HEK293 (cell line): ENCODE measurements at regions not wholly inside any gene's neighbourhood (a gene's known extent, or its start where the extent isn't known, plus 50 kb on each side); places are given as distances from the start of the nearest gene placed in this dataset.

Experiments
- CTCF ChIA-PET: fragments of 350-600 bp; formaldehyde crosslinking; extraction: SDS; loops from one replicate; lab custom pipeline; 2021; ENCODE audit warnings: antibody characterized with exemption; lab: Yijun Ruan, JAX
- POLR2A ChIA-PET: fragments of 300-600 bp; formaldehyde crosslinking; extraction: SDS; loops from one replicate; lab custom pipeline; 2020; ENCODE audit warnings: antibody characterized with exemption, inconsistent platforms; lab: Yijun Ruan, JAX
- H3K27ac ChIP-seq: fragments of 200-500 bp; sonication (Bioruptor generic); 2 replicates; pipeline ENCODE4 v1.5.1; 2014; ENCODE audit warnings: low read depth, low read length, control low read depth, inconsistent platforms; ENCODE audit errors: extremely low read depth
- H3K36me3 ChIP-seq, 2 experiments: fragments of 200-500 bp in 1 of 2; sonication (Bioruptor generic) in 1 of 2; 1 replicate in 1 of 2; 2 replicates in 1 of 2; pipeline ENCODE4 v1.5.1; 2014 to 2017; ENCODE audit warnings: inconsistent platforms in 2 of 2, low read length in 2 of 2; ENCODE audit not compliant: control insufficient read depth in 2 of 2, insufficient read depth in 1 of 2
- H3K4me1 ChIP-seq: fragments of 200-500 bp; sonication (Bioruptor generic); 2 replicates; pipeline ENCODE4 v1.5.1; 2014; ENCODE audit warnings: mild to moderate bottlenecking, low read length, inconsistent platforms; ENCODE audit not compliant: control insufficient read depth, insufficient read depth
- H3K4me3 ChIP-seq: 2 replicates; pipeline ENCODE4 v1.5.1; 2011; ENCODE audit warnings: low read depth, mild to moderate bottlenecking, control low read depth, low read length, moderate library complexity
- H3K9me3 ChIP-seq: fragments of 200-500 bp; sonication (Bioruptor generic); 2 replicates; pipeline ENCODE4 v1.5.1; 2014; ENCODE audit warnings: low read depth, low read length, inconsistent platforms; ENCODE audit not compliant: control insufficient read depth, insufficient read depth
- ZBTB21 ChIP-seq: fragments of 450-650 bp; formaldehyde crosslinking; IDR thresholded peaks from 2 replicates; pipeline ENCODE4 v1.5.1; 2017; ENCODE audit warnings: missing biosample characterization, missing genetic modification characterization
- ZBTB7A ChIP-seq: fragments of 450-650 bp; formaldehyde crosslinking; IDR thresholded peaks from 2 replicates; pipeline ENCODE4 v1.5.1; 2016; ENCODE audit warnings: low read depth, missing biosample characterization, missing genetic modification characterization
- ZIC2 ChIP-seq: fragments of 450-650 bp; formaldehyde crosslinking; IDR thresholded peaks from 2 replicates; pipeline ENCODE4 v1.5.1; 2016; ENCODE audit warnings: missing biosample characterization, missing genetic modification characterization
- ZNF146 ChIP-seq: fragments of 450-650 bp; formaldehyde crosslinking; IDR thresholded peaks from 2 replicates; pipeline ENCODE4 v1.5.1; 2016; ENCODE audit warnings: missing biosample characterization, missing genetic modification characterization
- ZNF174 ChIP-seq: fragments of 450-650 bp; formaldehyde crosslinking; IDR thresholded peaks from 2 replicates; pipeline ENCODE4 v1.5.0; 2017; ENCODE audit warnings: missing biosample characterization, mild to moderate bottlenecking, missing genetic modification characterization
- ZNF239 ChIP-seq: fragments of 450-650 bp; formaldehyde crosslinking; IDR thresholded peaks from 2 replicates; pipeline ENCODE4 v1.5.1; 2016; ENCODE audit warnings: missing biosample characterization, missing genetic modification characterization
- ZNF248 ChIP-seq: fragments of 450-650 bp; formaldehyde crosslinking; IDR thresholded peaks from 2 replicates; pipeline ENCODE4 v1.5.1; 2017; ENCODE audit warnings: missing biosample characterization, missing genetic modification characterization
- ZNF280C ChIP-seq: fragments of 450-650 bp; formaldehyde crosslinking; IDR thresholded peaks from 2 replicates; pipeline ENCODE4 v1.5.1; 2016; ENCODE audit warnings: missing biosample characterization, missing genetic modification characterization
- ZNF560 ChIP-seq: fragments of 450-650 bp; formaldehyde crosslinking; IDR thresholded peaks from 2 replicates; pipeline ENCODE4 v1.5.1; 2017; ENCODE audit warnings: missing biosample characterization, missing genetic modification characterization, borderline replicate concordance
- ZNF645 ChIP-seq: fragments of 450-650 bp; formaldehyde crosslinking; IDR thresholded peaks from 2 replicates; pipeline ENCODE4; 2016; ENCODE audit warnings: missing biosample characterization, missing genetic modification characterization
- ZNF660 ChIP-seq: fragments of 450-650 bp; IDR thresholded peaks from 2 replicates; pipeline ENCODE4 v1.5.1; 2018; ENCODE audit warnings: missing biosample characterization, mild to moderate bottlenecking, missing genetic modification characterization
- ZNF677 ChIP-seq: fragments of 450-650 bp; IDR thresholded peaks from 2 replicates; pipeline ENCODE4 v1.5.0; 2018; ENCODE audit warnings: missing biosample characterization, mild to moderate bottlenecking, missing genetic modification characterization, moderate library complexity
- ZNF792 ChIP-seq: fragments of 450-650 bp; formaldehyde crosslinking; IDR thresholded peaks from 2 replicates; pipeline ENCODE4 v1.5.1; 2016; ENCODE audit warnings: missing biosample characterization, missing genetic modification characterization
- TF ChIP-seq, protein P1 (sequence below): fragments of 450-650 bp; formaldehyde crosslinking; IDR thresholded peaks from 2 replicates; pipeline ENCODE4 v1.5.1; 2016; ENCODE audit warnings: missing biosample characterization, missing genetic modification characterization
- TF ChIP-seq, protein P2 (sequence below): fragments of 450-650 bp; formaldehyde crosslinking; IDR thresholded peaks from 2 replicates; pipeline ENCODE4 v1.5.1; 2016; ENCODE audit warnings: missing biosample characterization, missing genetic modification characterization
- TF ChIP-seq, protein P3 (sequence below): fragments of 450-650 bp; formaldehyde crosslinking; IDR thresholded peaks from 2 replicates; pipeline ENCODE4 v1.5.1; 2017; ENCODE audit warnings: missing biosample characterization, missing genetic modification characterization
- TF ChIP-seq, protein P4 (sequence below): fragments of 450-650 bp; formaldehyde crosslinking; IDR thresholded peaks from 2 replicates; pipeline ENCODE4 v1.5.1; 2016; ENCODE audit warnings: missing biosample characterization, missing genetic modification characterization

- no peak overlapping the region for H3K27ac ChIP-seq
- ChIA-PET POLR2A (no interaction called here), CTCF (no interaction called here)
- no peaks in the 10 kb centered on the region for H3K9me3 ChIP-seq
- H3K4me3 ChIP-seq: no peak overlapping the region
- no peaks in the 10 kb centered on the region for H3K36me3 ChIP-seq
- TF ChIP-seq ZNF174 (tag by site-specific recombination) (no peak), ZIC2 (tag by site-specific recombination) (peak; percentile 44; the same call in 1 of the 2 replicates)
- no peaks in the 10 kb centered on the region for H3K4me1 ChIP-seq
Observed at GRCh38 chr1:2935184-2935583, 86.1 kb upstream of the ACTRT2 start.

DNA sequence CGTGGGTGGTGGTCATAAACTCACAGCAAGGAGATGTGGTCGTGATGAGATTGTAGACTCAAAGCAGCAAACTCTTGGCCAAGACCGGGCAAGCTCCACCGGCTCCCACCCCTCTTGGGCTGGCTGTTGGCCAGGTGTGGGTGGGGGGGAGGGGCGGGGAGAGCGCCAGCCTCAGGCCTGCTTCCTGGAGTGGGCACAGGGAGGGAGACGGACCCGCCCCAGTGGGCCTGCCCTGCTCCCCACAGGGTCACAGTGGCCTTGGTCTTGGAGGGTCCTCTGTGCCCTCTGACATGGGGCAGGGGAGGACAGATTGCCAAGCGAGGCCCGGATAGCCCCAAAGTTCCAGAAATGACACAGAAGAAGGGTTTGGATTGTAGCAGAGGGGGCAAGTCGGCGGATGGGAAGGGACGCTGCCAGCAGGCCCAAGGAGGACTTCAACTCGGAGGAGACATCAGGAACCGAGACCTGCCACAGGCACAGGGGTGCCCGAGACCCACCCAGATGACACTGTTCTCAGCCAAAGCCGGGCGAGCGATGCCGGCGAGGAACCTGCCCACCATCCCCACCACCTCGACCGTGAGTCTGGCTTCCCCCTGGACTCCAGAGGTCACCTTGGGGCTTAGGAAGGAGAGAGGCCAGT lies 85.4 kb upstream of the ACTRT2 start:
- Histone ChIP-seq H3K27ac (no peak overlapping the region), H3K9me3 (no peaks in the 10 kb centered on the region), H3K36me3 (no peaks in the 10 kb centered on the region), H3K4me3 (no peak overlapping the region)
- POLR2A ChIA-PET: no interaction called here
- TF ChIP-seq ZBTB7A: no peak
- no peak for TF ChIP-seq ZNF146
- TF ChIP-seq ZNF239 (tag by site-specific recombination): no peak
- no peak for TF ChIP-seq ZNF248 (tag by site-specific recombination)
- TF ChIP-seq, protein P1, sequence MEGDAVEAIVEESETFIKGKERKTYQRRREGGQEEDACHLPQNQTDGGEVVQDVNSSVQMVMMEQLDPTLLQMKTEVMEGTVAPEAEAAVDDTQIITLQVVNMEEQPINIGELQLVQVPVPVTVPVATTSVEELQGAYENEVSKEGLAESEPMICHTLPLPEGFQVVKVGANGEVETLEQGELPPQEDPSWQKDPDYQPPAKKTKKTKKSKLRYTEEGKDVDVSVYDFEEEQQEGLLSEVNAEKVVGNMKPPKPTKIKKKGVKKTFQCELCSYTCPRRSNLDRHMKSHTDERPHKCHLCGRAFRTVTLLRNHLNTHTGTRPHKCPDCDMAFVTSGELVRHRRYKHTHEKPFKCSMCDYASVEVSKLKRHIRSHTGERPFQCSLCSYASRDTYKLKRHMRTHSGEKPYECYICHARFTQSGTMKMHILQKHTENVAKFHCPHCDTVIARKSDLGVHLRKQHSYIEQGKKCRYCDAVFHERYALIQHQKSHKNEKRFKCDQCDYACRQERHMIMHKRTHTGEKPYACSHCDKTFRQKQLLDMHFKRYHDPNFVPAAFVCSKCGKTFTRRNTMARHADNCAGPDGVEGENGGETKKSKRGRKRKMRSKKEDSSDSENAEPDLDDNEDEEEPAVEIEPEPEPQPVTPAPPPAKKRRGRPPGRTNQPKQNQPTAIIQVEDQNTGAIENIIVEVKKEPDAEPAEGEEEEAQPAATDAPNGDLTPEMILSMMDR: no peak
- TF ChIP-seq ZBTB21 (tag by site-specific recombination): no peak
- no peak for TF ChIP-seq ZNF645 (tag by site-specific recombination)
- no peak for TF ChIP-seq ZNF560 (tag by site-specific recombination)
- no peak for TF ChIP-seq ZNF280C (tag by site-specific recombination)
- TF ChIP-seq ZNF677 (tag by site-specific recombination): no peak
- TF ChIP-seq, all 188 proteins: peak for 0
- H3K4me1 ChIP-seq: no peaks in the 10 kb centered on the region
- CTCF ChIA-PET: no interaction called here

- no peaks in the 10 kb centered on the region for H3K4me1 ChIP-seq
- ChIA-PET CTCF (no interaction called here), POLR2A (no interaction called here)
- H3K9me3 ChIP-seq: no peaks in the 10 kb centered on the region
- no peak overlapping the region for H3K27ac ChIP-seq
- H3K36me3 ChIP-seq: no peaks in the 10 kb centered on the region
- H3K4me3 ChIP-seq: no peak overlapping the region
- TF ChIP-seq, protein P2, sequence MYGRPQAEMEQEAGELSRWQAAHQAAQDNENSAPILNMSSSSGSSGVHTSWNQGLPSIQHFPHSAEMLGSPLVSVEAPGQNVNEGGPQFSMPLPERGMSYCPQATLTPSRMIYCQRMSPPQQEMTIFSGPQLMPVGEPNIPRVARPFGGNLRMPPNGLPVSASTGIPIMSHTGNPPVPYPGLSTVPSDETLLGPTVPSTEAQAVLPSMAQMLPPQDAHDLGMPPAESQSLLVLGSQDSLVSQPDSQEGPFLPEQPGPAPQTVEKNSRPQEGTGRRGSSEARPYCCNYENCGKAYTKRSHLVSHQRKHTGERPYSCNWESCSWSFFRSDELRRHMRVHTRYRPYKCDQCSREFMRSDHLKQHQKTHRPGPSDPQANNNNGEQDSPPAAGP: no peak
- TF ChIP-seq, protein P3, sequence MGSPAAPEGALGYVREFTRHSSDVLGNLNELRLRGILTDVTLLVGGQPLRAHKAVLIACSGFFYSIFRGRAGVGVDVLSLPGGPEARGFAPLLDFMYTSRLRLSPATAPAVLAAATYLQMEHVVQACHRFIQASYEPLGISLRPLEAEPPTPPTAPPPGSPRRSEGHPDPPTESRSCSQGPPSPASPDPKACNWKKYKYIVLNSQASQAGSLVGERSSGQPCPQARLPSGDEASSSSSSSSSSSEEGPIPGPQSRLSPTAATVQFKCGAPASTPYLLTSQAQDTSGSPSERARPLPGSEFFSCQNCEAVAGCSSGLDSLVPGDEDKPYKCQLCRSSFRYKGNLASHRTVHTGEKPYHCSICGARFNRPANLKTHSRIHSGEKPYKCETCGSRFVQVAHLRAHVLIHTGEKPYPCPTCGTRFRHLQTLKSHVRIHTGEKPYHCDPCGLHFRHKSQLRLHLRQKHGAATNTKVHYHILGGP: no peak
- TF ChIP-seq ZNF792 (tag by site-specific recombination) (no peak), ZNF660 (tag by site-specific recombination) (no peak)
- TF ChIP-seq, protein P4, sequence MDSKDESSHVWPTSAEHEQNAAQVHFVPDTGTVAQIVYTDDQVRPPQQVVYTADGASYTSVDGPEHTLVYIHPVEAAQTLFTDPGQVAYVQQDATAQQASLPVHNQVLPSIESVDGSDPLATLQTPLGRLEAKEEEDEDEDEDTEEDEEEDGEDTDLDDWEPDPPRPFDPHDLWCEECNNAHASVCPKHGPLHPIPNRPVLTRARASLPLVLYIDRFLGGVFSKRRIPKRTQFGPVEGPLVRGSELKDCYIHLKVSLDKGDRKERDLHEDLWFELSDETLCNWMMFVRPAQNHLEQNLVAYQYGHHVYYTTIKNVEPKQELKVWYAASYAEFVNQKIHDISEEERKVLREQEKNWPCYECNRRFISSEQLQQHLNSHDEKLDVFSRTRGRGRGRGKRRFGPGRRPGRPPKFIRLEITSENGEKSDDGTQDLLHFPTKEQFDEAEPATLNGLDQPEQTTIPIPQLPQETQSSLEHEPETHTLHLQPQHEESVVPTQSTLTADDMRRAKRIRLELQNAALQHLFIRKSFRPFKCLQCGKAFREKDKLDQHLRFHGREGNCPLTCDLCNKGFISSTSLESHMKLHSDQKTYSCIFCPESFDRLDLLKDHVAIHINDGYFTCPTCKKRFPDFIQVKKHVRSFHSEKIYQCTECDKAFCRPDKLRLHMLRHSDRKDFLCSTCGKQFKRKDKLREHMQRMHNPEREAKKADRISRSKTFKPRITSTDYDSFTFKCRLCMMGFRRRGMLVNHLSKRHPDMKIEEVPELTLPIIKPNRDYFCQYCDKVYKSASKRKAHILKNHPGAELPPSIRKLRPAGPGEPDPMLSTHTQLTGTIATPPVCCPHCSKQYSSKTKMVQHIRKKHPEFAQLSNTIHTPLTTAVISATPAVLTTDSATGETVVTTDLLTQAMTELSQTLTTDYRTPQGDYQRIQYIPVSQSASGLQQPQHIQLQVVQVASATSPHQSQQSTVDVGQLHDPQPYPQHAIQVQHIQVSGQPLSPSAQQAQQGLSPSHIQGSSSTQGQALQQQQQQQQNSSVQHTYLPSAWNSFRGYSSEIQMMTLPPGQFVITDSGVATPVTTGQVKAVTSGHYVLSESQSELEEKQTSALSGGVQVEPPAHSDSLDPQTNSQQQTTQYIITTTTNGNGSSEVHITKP (tag by site-specific recombination): no peak
Observed at GRCh38 chr1:2936559-2937515, 84.4 kb upstream of the ACTRT2 start.
